GM19438 (cell line): ENCODE measurements at regions not wholly inside any gene's neighbourhood (a gene's known extent, or its start where the extent isn't known, plus 50 kb on each side); places are given as distances from the start of the nearest gene placed in this dataset.
A peak's percentile ranks its signal among the peaks of the same experiment; 100 is the strongest.
"Not testable (repeated sequence)": the region's sequence is repeated elsewhere in the genome, so short reads cannot be mapped to it uniquely, and the experiment has no call there.

Experiments
- ATAC-seq: cut with Tn5 transposase; IDR thresholded peaks from one replicate; pipeline ENCODE4 v1.9.1; 2021; ENCODE audit warnings: low read depth; ENCODE audit not compliant: unreplicated experiment

GRCh38 chr11:107276077-107276476 lies 181.5 kb downstream of the CWF19L2 start:
- no peak for ATAC-seq

DNA sequence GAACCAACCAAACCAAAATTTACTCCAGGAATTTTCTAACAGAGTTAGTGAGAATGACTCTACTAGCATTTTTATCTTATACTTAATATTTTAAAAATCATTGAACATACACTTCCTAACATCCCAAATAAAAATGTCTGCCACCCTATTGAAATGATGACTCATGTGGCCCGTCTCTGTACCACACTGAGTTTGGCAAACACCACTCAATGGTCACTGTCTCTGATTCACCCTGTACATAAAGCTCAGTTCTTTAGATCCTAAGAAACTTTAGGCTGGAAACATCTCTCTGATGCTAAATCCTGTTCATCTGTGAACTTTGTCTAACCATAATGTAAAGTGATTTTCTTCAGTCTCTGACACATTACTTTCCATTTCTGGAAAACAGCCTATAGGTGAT lies 182.0 kb downstream of the CWF19L2 start:
- no peak for ATAC-seq

- ATAC-seq = no peak
These were observed 183.5 kb downstream of the CWF19L2 start for GRCh38 chr11:107274138-107274537.

- ATAC-seq = no peak
These were observed 185.1 kb downstream of the CWF19L2 start for GRCh38 chr11:107272561-107272960.

- ATAC-seq = no peak
These were observed 186.2 kb downstream of the CWF19L2 start for GRCh38 chr11:107271425-107271824.

- no peak for ATAC-seq
These were observed 188.6 kb downstream of the CWF19L2 start for GRCh38 chr11:107268977-107269376.

DNA sequence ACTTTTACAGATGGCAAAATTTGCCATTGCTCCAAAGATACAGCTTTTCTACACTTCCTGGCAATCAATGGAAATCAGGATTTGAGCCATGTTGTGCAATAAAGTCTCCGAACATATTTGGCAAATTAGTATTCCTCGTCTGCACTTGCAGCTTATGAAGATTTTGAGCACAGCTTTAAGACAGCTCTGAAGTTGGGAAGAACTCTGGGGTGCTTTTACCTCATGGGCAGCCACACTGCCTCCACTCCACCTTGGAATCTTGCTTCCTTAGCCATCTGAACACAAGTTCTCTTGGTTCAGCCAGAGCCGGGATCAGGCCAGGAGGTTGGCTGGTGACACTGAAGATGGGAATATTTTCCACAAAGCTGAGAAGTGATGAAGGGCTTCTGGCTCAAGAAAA lies 191.2 kb downstream of the CWF19L2 start:
- ATAC-seq = no peak

DNA sequence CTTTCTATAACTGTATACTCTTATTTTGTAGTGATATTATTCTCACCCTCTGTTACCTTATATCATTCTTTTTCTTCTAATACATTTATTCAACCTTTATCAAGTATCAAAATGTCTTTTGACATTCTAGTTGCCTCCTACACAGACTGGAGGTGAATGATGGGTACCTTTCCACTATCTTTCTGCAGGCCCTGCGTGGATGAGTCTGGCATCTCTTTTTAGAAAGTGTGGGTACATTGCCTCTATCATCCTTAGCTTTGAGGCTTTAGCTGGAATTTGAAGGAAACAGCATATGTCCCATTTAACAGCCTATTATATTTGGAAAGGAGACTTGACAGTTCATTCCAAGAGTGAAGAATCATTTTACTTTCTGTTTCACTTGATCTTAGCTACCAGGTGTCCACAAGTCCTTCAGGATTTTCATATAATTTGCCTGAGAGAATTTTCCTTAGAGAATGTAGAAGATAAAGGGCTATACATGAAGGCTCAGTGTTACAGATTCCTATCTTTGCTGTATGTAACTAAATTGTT lies 192.0 kb downstream of the CWF19L2 start:
- ATAC-seq = no peak

DNA sequence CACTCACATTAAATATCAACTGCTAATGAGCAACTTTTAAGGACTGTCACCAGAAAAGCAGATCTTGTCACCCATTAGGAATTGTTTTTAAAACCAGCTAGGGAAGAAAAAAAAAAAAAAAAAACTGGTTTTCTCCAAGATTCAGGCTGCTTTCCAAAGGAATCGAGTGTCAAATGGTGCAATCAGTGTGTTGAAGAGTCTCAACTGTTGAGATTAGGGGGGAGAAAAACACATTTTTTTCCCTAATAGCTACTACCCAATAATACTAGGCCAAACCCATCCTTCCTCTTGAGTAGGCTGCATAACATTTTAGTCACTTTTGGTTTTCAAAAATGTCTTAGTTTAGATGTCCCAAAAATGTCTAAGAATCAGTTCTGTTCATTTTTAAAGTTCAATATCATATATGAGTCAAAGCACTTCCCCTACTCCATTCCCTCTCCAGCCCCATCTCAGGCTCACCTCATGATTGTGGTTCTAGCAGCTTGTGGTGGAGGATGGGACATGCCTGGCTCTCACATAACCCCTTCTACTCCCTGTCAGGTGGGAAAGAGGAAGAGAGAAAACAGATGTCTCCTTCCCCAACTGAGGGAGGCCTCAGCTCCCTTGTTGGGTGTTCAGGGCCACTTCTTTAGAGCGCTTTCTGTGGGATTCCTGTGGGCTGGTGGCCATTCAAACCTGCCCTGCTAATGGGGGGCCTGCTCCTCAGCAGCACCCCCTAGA lies 193.6 kb downstream of the CWF19L2 start:
- no peak for ATAC-seq

GRCh38 chr11:107259811-107260221 lies 197.8 kb downstream of the CWF19L2 start:
- no peak for ATAC-seq

- ATAC-seq = no peak
These were observed 199.9 kb downstream of the CWF19L2 start for GRCh38 chr11:107257710-107258109.

DNA sequence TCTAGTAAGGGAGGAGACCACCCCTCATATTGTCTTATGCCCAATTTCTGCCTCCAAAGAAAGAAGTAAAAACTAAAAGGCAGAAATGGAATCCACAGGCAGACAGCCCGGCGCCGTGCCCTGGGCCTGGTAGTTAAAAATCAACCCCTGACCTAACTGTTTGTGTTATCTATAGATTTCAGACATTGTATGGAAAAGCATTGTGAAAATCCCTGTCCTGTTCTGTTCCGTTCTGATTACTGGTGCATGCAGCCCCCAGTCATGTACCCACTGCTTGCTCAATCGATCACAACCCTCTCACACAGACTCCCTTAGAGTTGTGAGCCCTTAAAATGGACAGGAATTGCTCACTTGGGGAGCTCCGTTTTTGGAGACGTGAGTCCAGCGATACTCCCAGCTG lies 204.0 kb downstream of the CWF19L2 start:
- not testable (repeated sequence) for ATAC-seq

- ATAC-seq = peak; percentile 81
These were observed 205.0 kb downstream of the CWF19L2 start for GRCh38 chr11:107252429-107253161.

DNA sequence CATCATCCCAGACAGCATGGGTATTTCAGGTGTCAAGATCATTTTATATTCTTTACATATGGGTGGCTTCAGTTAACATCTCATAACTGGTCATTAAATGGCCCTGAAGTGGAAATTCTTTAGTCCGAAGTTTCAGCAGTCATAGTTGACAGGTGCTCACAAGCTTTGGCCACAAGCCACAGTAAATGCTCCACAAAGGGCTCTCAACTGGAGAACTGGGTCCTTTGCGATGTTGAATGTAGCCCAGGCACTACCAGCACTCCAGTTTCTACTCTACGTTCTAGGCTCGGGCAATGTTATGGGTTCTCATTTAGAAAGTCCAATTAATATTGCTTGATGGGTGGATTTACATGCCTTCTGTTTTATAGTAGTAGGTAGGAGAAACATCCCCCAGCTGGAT lies 206.3 kb downstream of the CWF19L2 start:
- ATAC-seq = no peak

- ATAC-seq = no peak
These were observed 207.6 kb downstream of the CWF19L2 start for GRCh38 chr11:107250017-107250416.

- no peak for ATAC-seq
These were observed 208.6 kb downstream of the CWF19L2 start for GRCh38 chr11:107249054-107249453.

DNA sequence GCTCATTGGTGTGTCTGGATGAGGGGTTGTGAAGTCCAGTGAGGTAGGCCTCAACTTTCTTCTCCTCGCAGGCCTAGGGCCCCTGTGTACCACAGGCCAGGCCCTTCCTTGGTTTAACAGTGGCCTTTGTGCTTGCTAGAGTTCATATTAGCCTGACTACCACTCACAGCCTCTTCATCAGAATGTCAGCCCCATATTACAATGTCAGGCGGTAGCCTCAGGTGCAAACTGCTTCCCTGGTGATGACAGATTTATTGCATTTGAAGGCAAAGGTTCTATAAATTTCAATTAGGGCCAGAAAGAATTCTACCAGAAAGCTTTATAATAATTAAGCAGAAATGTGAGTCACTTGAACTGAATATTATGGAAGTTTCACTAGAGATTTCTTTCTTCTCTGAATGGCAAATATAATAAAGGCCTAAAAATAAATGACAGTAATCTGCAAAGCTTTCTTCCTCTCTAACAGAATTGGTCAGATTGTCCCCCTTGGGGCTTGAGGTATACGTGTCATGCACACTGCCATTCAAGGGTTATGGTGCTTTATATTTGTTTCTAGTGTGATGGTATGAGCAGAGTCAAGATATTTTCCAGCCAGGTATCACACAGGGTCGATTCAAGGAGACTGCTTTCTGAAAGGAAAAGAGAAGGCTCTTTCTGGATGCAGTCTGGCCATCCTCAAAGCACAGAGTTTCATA lies 210.3 kb downstream of the CWF19L2 start:
- ATAC-seq = no peak

DNA sequence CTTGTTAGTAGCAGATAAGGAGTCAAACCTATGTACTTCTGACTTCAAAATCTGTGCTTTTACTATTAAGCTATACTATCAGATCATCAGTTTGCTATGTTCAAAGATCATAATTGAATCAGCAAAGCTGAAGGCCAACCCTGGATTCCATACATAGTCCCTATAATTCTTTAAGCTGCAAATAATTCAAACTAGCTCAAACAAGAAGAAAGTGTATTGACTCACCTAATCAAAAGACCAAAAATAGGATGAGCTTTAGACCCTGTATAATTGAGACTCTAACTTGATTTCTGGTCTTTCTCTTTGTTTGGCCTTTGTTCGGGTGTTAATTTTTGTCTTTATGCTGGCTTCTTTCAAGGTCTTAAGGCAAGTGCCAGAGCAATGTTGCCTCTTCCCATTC lies 213.7 kb downstream of the CWF19L2 start:
- ATAC-seq = no peak

GRCh38 chr11:107232451-107232850 lies 214.2 kb upstream of the GUCY1A2 start:
- no peak for ATAC-seq

DNA sequence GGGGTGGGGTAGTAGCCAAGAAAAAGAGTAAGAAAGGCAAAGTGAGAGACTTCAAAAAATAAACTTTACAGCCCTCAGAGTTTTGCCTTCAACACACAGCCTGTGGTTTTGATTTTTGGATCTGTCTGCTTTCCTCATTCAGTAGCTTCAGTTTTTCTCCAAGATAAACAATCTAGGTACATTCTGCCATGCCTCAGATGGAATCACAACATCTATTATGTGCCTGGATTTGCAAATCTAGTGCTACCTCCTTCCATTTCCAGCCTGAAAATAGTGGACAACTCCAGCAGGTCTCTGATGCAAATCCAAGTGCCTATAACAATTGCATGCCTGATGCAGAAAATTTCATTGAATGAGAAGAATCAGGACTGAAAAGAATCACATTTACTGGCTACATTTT lies 206.6 kb upstream of the GUCY1A2 start:
- ATAC-seq = no peak

DNA sequence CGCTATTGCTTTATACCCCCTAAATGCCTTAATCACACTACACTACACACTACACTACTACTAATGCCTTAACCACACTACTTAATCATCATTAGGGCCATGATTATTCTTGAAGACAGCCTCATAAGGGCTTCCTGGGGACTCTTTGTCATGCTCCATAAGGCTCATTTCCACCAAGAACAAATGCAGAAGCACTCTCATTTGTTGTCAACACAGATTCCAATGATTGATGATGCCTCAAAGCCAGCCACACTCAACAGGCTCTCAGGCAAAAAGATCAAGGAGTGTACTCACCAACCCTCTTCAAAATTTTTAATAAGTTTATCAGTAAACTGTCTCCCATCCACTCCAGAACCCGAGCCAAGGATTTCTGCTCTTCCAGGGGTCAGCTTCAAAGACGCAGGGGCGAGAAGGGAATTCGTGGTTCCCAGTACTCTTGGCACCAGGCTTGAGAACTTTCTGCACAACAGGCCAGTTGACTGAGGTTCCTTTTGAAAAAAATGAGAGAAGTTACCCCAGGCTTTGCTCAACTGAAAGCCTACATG lies 204.7 kb upstream of the GUCY1A2 start:
- ATAC-seq = no peak
